ENCODE measurements at regions not wholly inside any gene's neighbourhood (a gene's known extent, or its start where the extent isn't known, plus 50 kb on each side); places are given as distances from the start of the nearest gene placed in this dataset.

DNA sequence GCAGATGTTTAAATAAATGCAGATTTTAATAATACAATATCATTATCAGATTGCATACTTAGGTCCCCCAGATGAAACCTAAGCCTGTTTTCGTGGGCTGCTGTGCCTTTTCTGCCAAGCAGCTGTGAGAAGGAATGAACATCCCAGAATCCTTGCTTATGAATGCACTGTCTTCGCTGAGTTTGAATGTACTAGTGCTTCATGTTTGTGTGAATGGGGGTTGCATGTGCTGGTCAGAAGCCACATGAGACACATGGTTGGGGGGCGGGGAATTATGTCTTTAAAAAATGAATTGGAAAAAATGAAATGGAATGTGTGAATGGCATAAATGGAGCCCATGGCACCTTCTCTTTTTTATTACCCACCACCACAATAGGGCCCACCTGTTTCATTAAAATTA lies 125.4 kb upstream of the HSD17B12 start:
- no peak overlapping the region for H2AK5ac ChIP-seq (ENCODE audit: low read depth, low read length)
- H3K79me1 ChIP-seq (ENCODE audit: low read depth, low read length), result no peaks in the 10 kb centered on the region
- H3K36me3 ChIP-seq (replicated peaks in 1 of 2; ENCODE audit: control insufficient read depth in 2 of 2, insufficient read depth in 2 of 2, low read length in 2 of 2), result no peaks in the 10 kb centered on the region
- no peak overlapping the region for H3K18ac ChIP-seq (ENCODE audit: low read length)
- no peak overlapping the region for H3K4me3 ChIP-seq (ENCODE audit: low read length in 2 of 2)
- H2BK15ac ChIP-seq (ENCODE audit: low read length), result no peak overlapping the region
- H4K8ac ChIP-seq (ENCODE audit: low read depth, low read length), result no peak overlapping the region
- WGBS, 2 donors (ENCODE audit: extremely low coverage in 2 of 2, insufficient read length in 2 of 2, insufficient replicate concordance in 1 of 2), result no CpG with 5 or more reads among the region's 3 CpGs
- no peak overlapping the region for H3K4me2 ChIP-seq (ENCODE audit: insufficient read depth, low read length, poor library complexity, severe bottlenecking)
- H2BK5ac ChIP-seq (ENCODE audit: low read length), result no peak overlapping the region
- H3K4me1 ChIP-seq (ENCODE audit: control insufficient read depth in 2 of 2, insufficient read depth in 1 of 2, low read depth in 1 of 2, low read length in 2 of 2), result peaks cover 26 to 50% of the 10 kb centered on the region in 2 donors
- no peaks in the 10 kb centered on the region for H3K9me3 ChIP-seq (replicated peaks in 1 of 2; ENCODE audit: control insufficient read depth in 2 of 2, insufficient read depth in 1 of 2, low read depth in 1 of 2, low read length in 2 of 2)
- no peak overlapping the region for H3K14ac ChIP-seq (ENCODE audit: low read length)
- H4K91ac ChIP-seq (ENCODE audit: low read depth, low read length, poor library complexity), result no peak overlapping the region
- no peak overlapping the region for H3K4ac ChIP-seq (ENCODE audit: low read length)
- H2AFZ ChIP-seq (ENCODE audit: low read length), result no peak overlapping the region
- H3K27ac ChIP-seq (replicated peaks; ENCODE audit: low read length), result no peak overlapping the region
- peaks cover 0 to 8% (median 0%) of the 10 kb centered on the region in 3 experiments for H3K27me3 ChIP-seq (ENCODE audit: control insufficient read depth in 3 of 3, insufficient read depth in 3 of 3, low read depth in 1 of 3, low read length in 3 of 3)
- H3K23ac ChIP-seq (ENCODE audit: low read depth, low read length, poor library complexity), result no peak overlapping the region
- no peak overlapping the region for H2BK12ac ChIP-seq (ENCODE audit: low read length)
- H3K9ac ChIP-seq (ENCODE audit: low read depth, low read length, poor library complexity), result no peak overlapping the region
- DNase-seq (ENCODE audit: low spot score), result no peak
- H2BK120ac ChIP-seq (ENCODE audit: low read depth, low read length), result no peak overlapping the region

DNA sequence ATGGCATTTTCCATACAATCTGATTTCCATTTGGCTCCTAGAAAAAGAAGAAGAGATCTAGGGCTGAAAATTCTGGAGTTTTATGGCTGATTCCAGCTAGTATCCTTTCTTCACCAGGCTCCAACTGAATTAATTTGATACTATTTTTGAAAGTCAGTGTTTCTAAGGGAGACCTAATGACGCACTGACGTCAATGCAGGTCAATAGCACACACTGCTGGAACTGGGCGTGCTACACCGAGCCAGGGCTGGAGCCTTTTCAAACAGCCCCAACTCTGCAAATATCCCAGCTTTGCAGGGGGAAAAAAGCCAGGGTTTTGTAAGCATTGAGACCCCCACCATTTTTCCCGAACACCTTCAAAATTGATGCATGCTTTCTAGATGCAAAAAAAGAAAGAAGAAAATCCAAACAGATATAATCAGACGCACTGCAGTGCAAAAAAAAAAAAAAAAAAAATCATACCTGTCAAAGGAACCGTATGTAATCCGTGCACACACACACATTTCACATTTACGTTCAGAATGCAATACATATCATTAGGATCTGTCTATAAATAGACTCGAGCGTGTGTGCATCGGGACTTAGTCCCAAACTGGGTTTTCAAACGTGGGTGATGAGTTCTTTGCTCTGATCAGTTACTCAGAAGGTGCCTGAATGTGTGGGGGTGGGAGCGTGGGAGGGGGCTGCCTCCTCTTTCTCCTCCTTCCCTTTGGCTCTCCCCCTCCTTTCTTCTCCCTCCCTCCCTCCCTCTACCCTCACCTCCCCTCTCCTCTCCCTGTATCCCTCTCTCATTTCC lies 124.5 kb upstream of the HSD17B12 start:
- peaks cover 0 to 8% (median 0%) of the 10 kb centered on the region in 3 experiments for H3K27me3 ChIP-seq (ENCODE audit: control insufficient read depth in 3 of 3, insufficient read depth in 3 of 3, low read depth in 1 of 3, low read length in 3 of 3)

DNA sequence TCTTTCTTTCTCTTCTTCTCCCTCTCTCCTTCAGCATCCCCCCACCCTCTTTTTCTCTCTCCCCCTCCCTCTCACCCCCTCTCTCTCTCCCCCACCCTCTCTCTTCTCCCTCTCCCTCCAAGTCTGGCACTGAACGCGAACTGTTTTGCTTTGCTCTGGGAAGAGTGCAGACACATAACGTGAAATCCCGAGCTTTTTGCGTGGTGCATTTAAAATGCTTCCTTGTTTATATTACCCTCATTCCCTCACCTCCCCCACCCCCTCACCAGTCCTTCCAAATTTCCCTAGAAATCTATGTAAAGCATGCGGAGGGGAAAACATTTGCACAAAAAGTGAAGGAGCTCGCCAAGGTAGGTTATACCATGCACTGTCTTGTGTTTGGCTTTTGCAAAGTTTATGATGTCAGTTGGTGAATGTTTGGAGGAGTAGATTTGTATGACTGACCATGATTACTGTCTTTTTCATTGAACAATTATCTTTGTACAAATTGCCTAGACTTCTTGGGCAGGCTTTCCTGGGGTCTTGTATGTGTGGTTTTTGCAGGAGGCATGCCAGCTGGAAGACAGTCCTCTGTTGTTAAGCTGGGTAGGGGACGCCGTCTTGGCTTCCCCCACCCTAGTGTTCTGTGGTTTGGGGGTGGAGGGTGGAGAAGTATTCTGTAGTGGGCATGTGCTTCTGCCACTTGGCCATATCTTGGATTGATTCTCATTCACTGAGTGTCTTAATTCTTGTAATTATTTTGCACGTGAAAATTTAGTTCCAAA lies 123.7 kb upstream of the HSD17B12 start:
- H2AK5ac ChIP-seq (ENCODE audit: low read depth, low read length), result no peak overlapping the region
- no peak overlapping the region for H3K14ac ChIP-seq (ENCODE audit: low read length)
- no CpG with 5 or more reads among the region's 10 CpGs for WGBS, 2 donors (ENCODE audit: extremely low coverage in 2 of 2, insufficient read length in 2 of 2, insufficient replicate concordance in 1 of 2)
- no peaks in the 10 kb centered on the region for H3K79me1 ChIP-seq (ENCODE audit: low read depth, low read length)
- no peak overlapping the region for H2BK12ac ChIP-seq (ENCODE audit: low read length)
- no peak overlapping the region for H2BK120ac ChIP-seq (ENCODE audit: low read depth, low read length)
- no peak overlapping the region for H3K4ac ChIP-seq (ENCODE audit: low read length)
- H3K27ac ChIP-seq (replicated peaks; ENCODE audit: low read length), result no peak overlapping the region
- H4K91ac ChIP-seq (ENCODE audit: low read depth, low read length, poor library complexity), result no peak overlapping the region
- H3K36me3 ChIP-seq (replicated peaks in 1 of 2; ENCODE audit: control insufficient read depth in 2 of 2, insufficient read depth in 2 of 2, low read length in 2 of 2), result no peaks in the 10 kb centered on the region
- peak overlapping the region; percentile 86 for H2AFZ ChIP-seq (ENCODE audit: low read length)
- no peak overlapping the region for H3K23ac ChIP-seq (ENCODE audit: low read depth, low read length, poor library complexity)
- H2BK5ac ChIP-seq (ENCODE audit: low read length), result no peak overlapping the region
- no peak overlapping the region for H3K9ac ChIP-seq (ENCODE audit: low read depth, low read length, poor library complexity)
- H3K9me3 ChIP-seq (replicated peaks in 1 of 2; ENCODE audit: control insufficient read depth in 2 of 2, insufficient read depth in 1 of 2, low read depth in 1 of 2, low read length in 2 of 2), result no peaks in the 10 kb centered on the region
- peak overlapping the region; percentile 37 for H3K4me2 ChIP-seq (ENCODE audit: insufficient read depth, low read length, poor library complexity, severe bottlenecking)
- no peak overlapping the region for H3K18ac ChIP-seq (ENCODE audit: low read length)
- H3K27me3 ChIP-seq (ENCODE audit: control insufficient read depth in 3 of 3, insufficient read depth in 3 of 3, low read depth in 1 of 3, low read length in 3 of 3), result peaks cover 0 to 8% (median 0%) of the 10 kb centered on the region in 3 experiments
- no peak overlapping the region for H4K8ac ChIP-seq (ENCODE audit: low read depth, low read length)
- peaks cover 26 to 50% of the 10 kb centered on the region in 2 donors for H3K4me1 ChIP-seq (ENCODE audit: control insufficient read depth in 2 of 2, insufficient read depth in 1 of 2, low read depth in 1 of 2, low read length in 2 of 2)
- H2BK15ac ChIP-seq (ENCODE audit: low read length), result no peak overlapping the region
- H3K4me3 ChIP-seq (ENCODE audit: low read length in 2 of 2), result peak overlapping the region in 1 of 2 donors; percentile 37
- DNase-seq (ENCODE audit: low spot score), result no peak

More for the DNA sequence above, 124.5 kb upstream of the HSD17B12 start:
- H3K4me2 ChIP-seq (ENCODE audit: insufficient read depth, low read length, poor library complexity, severe bottlenecking), result peak overlapping the region; percentile 37
- H3K4me1 ChIP-seq (ENCODE audit: control insufficient read depth in 2 of 2, insufficient read depth in 1 of 2, low read depth in 1 of 2, low read length in 2 of 2), result peaks cover 26 to 50% of the 10 kb centered on the region in 2 donors
- H3K9ac ChIP-seq (ENCODE audit: low read depth, low read length, poor library complexity), result no peak overlapping the region
- H2AFZ ChIP-seq (ENCODE audit: low read length), result peak overlapping the region; percentile 86
- DNase-seq (ENCODE audit: low spot score), result no peak
- no peak overlapping the region for H3K4ac ChIP-seq (ENCODE audit: low read length)
- H2BK120ac ChIP-seq (ENCODE audit: low read depth, low read length), result no peak overlapping the region
- no peak overlapping the region for H3K18ac ChIP-seq (ENCODE audit: low read length)
- no peak overlapping the region for H2BK5ac ChIP-seq (ENCODE audit: low read length)
- no peak overlapping the region for H2BK12ac ChIP-seq (ENCODE audit: low read length)
- H3K79me1 ChIP-seq (ENCODE audit: low read depth, low read length), result no peaks in the 10 kb centered on the region
- H2BK15ac ChIP-seq (ENCODE audit: low read length), result no peak overlapping the region
- no peak overlapping the region for H3K14ac ChIP-seq (ENCODE audit: low read length)
- H4K91ac ChIP-seq (ENCODE audit: low read depth, low read length, poor library complexity), result no peak overlapping the region
- no peak overlapping the region for H3K4me3 ChIP-seq (ENCODE audit: low read length in 2 of 2)
- WGBS, 2 donors (ENCODE audit: extremely low coverage in 2 of 2, insufficient read length in 2 of 2, insufficient replicate concordance in 1 of 2), result no CpG with 5 or more reads among the region's 14 CpGs
- H3K23ac ChIP-seq (ENCODE audit: low read depth, low read length, poor library complexity), result no peak overlapping the region
- H3K36me3 ChIP-seq (replicated peaks in 1 of 2; ENCODE audit: control insufficient read depth in 2 of 2, insufficient read depth in 2 of 2, low read length in 2 of 2), result no peaks in the 10 kb centered on the region
- no peak overlapping the region for H3K27ac ChIP-seq (replicated peaks; ENCODE audit: low read length)
- no peak overlapping the region for H4K8ac ChIP-seq (ENCODE audit: low read depth, low read length)
- H2AK5ac ChIP-seq (ENCODE audit: low read depth, low read length), result no peak overlapping the region
- H3K9me3 ChIP-seq (replicated peaks in 1 of 2; ENCODE audit: control insufficient read depth in 2 of 2, insufficient read depth in 1 of 2, low read depth in 1 of 2, low read length in 2 of 2), result no peaks in the 10 kb centered on the region

DNA sequence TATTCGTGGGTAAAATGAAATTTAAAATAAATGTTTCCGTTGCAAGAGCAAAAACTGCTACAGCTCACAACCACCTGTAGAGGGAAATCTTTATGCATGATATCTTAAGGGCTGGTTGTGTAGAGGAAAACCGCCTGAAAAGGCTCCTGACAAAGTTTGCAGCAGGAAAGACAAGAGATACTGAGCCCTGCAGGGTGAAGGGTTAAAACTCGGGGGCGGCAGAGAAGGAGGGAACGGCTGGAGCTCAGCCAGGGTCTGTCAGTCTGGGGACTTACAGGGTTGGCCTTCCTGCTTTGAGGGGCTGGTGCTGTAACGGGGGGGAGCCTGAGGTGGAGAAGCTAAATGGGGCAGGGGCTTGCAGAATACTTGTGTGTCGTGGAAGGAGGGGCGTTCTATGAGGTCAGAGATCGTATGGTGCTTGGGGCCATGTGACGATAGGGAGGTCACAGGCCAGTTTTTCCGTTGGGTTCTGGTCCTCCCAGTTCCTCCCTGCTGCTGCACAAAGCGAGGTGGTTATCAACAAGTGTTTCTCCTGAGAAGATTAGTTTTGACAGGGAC lies 122.9 kb upstream of the HSD17B12 start:
- H3K4me2 ChIP-seq (ENCODE audit: insufficient read depth, low read length, poor library complexity, severe bottlenecking), result peak overlapping the region; percentile 32
- no peaks in the 10 kb centered on the region for H3K9me3 ChIP-seq (replicated peaks in 1 of 2; ENCODE audit: control insufficient read depth in 2 of 2, insufficient read depth in 1 of 2, low read depth in 1 of 2, low read length in 2 of 2)
- H3K36me3 ChIP-seq (replicated peaks in 1 of 2; ENCODE audit: control insufficient read depth in 2 of 2, insufficient read depth in 2 of 2, low read length in 2 of 2), result no peaks in the 10 kb centered on the region
- no peak overlapping the region for H3K23ac ChIP-seq (ENCODE audit: low read depth, low read length, poor library complexity)
- H2BK120ac ChIP-seq (ENCODE audit: low read depth, low read length), result no peak overlapping the region
- no peaks in the 10 kb centered on the region for H3K79me1 ChIP-seq (ENCODE audit: low read depth, low read length)
- peak; percentile 72 for DNase-seq (ENCODE audit: low spot score)
- no peak overlapping the region for H4K91ac ChIP-seq (ENCODE audit: low read depth, low read length, poor library complexity)
- no peak overlapping the region for H2AK5ac ChIP-seq (ENCODE audit: low read depth, low read length)
- H2BK15ac ChIP-seq (ENCODE audit: low read length), result no peak overlapping the region
- no peak overlapping the region for H3K4ac ChIP-seq (ENCODE audit: low read length)
- no CpG with 5 or more reads among the region's 13 CpGs for WGBS, 2 donors (ENCODE audit: extremely low coverage in 2 of 2, insufficient read length in 2 of 2, insufficient replicate concordance in 1 of 2)
- peak overlapping the region; percentile 86 for H2AFZ ChIP-seq (ENCODE audit: low read length)
- peaks cover 26 to 50% of the 10 kb centered on the region in 2 donors for H3K4me1 ChIP-seq (ENCODE audit: control insufficient read depth in 2 of 2, insufficient read depth in 1 of 2, low read depth in 1 of 2, low read length in 2 of 2)
- H3K27me3 ChIP-seq (ENCODE audit: control insufficient read depth in 3 of 3, insufficient read depth in 3 of 3, low read depth in 1 of 3, low read length in 3 of 3), result peaks cover 0 to 8% (median 0%) of the 10 kb centered on the region in 3 experiments
- no peak overlapping the region for H3K14ac ChIP-seq (ENCODE audit: low read length)
- H3K9ac ChIP-seq (ENCODE audit: low read depth, low read length, poor library complexity), result no peak overlapping the region
- no peak overlapping the region for H3K27ac ChIP-seq (replicated peaks; ENCODE audit: low read length)
- no peak overlapping the region for H4K8ac ChIP-seq (ENCODE audit: low read depth, low read length)
- H3K4me3 ChIP-seq (ENCODE audit: low read length in 2 of 2), result peak overlapping the region in 1 of 2 donors; percentile 37
- H2BK12ac ChIP-seq (ENCODE audit: low read length), result no peak overlapping the region
- no peak overlapping the region for H2BK5ac ChIP-seq (ENCODE audit: low read length)
- H3K18ac ChIP-seq (ENCODE audit: low read length), result no peak overlapping the region

Measured in neuronal stem cell (in vitro differentiated cells).